Panc1 (cell line): ENCODE measurements at regions not wholly inside any gene's neighbourhood (a gene's known extent, or its start where the extent isn't known, plus 50 kb on each side); places are given as distances from the start of the nearest gene placed in this dataset.

Source experiments
- ATAC-seq: fragments of 200-7000 bp; cut with Tn5 transposase; 2 replicates; pipeline ENCODE4 v1.9.1; 2020; ENCODE audit warnings: mild to moderate bottlenecking, moderate library complexity
- BruUV-seq: library from RNA; stranded (reverse); fragments of 400-500 nt; replicated peaks from 2 replicates; lab custom pipeline; 2021; lab: Mats Ljungman, UMichigan
- CTCF ChIA-PET: fragments of 300-600 bp; sonication (Branson Sonifier 250); formaldehyde crosslinking; loops from one replicate; lab custom pipeline; 2022; ENCODE audit warnings: antibody characterized with exemption; lab: Charles Lee
- POLR2A ChIA-PET: fragments of 300-600 bp; sonication (Branson Sonifier 250); formaldehyde crosslinking; loops from one replicate; lab custom pipeline; 2022; ENCODE audit warnings: antibody characterized with exemption; lab: Charles Lee
- DNase-seq: peaks from one replicate; pipeline ENCODE4 v3.0.0-alpha.2; 2010; ENCODE audit warnings: low read depth, low spot score
- H3K27ac ChIP-seq: 2 replicates; pipeline ENCODE4 v1.5.1; 2011; ENCODE audit warnings: mild to moderate bottlenecking, low read length, inconsistent platforms
- H3K27me3 ChIP-seq: fragments of 200-500 bp; sonication (Bioruptor generic); 2 replicates; pipeline ENCODE4 v1.6.0; 2014; ENCODE audit warnings: low read length, inconsistent platforms; ENCODE audit not compliant: control insufficient read depth, insufficient read depth
- H3K36me3 ChIP-seq: fragments of 200-500 bp; sonication (Bioruptor generic); 2 replicates; pipeline ENCODE4 v1.5.1; 2014; ENCODE audit warnings: inconsistent platforms, mild to moderate bottlenecking, low read length, moderate library complexity; ENCODE audit not compliant: control insufficient read depth, insufficient read depth
- H3K4me1 ChIP-seq: 2 replicates; pipeline ENCODE4 v1.5.1; 2011; ENCODE audit warnings: inconsistent platforms, mild to moderate bottlenecking, low read length, moderate library complexity; ENCODE audit not compliant: control insufficient read depth, insufficient read depth
- H3K4me3 ChIP-seq, 2 experiments: 2 replicates each; pipeline ENCODE4 v1.5.1; 2011 to 2012; ENCODE audit warnings: low read depth in 2 of 2, low read length in 2 of 2, mild to moderate bottlenecking in 2 of 2, inconsistent platforms in 1 of 2, moderate library complexity in 1 of 2
- H3K9me3 ChIP-seq: fragments of 200-500 bp; sonication (Bioruptor generic); 2 replicates; pipeline ENCODE4 v1.5.1; 2014; ENCODE audit warnings: low read depth, mild to moderate bottlenecking, inconsistent platforms, low read length, moderate library complexity; ENCODE audit not compliant: control insufficient read depth, insufficient read depth
- POLR2AphosphoS5 ChIP-seq: IDR thresholded peaks from 2 replicates; pipeline ENCODE4 v1.6.1; 2012; ENCODE audit warnings: mild to moderate bottlenecking, low read depth, low read length, moderate library complexity
- SIN3A ChIP-seq: IDR thresholded peaks from 2 replicates; pipeline ENCODE4 v1.6.1; 2012; ENCODE audit warnings: low read depth, mild to moderate bottlenecking, low read length, moderate library complexity, borderline replicate concordance; ENCODE audit not compliant: insufficient read depth
- TCF7L2 ChIP-seq: IDR thresholded peaks from 2 replicates; pipeline ENCODE4 v1.6.1; 2011; ENCODE audit warnings: mild to moderate bottlenecking, low read depth, low read length, inconsistent platforms
- in situ Hi-C: cut with HindIII; loops from 2 replicates; pipeline ENCODE4 v1.10.0; 2016; ENCODE audit warnings: low sequenced_read_pairs, low pct_unique_long_range_greater_than_20kb
- intact Hi-C: fragments of 100-400 bp; cut with micrococcal nuclease; formaldehyde crosslinking; loops from one replicate; pipeline ENCODE4 v1.10.0; 2022; ENCODE audit not compliant: unreplicated experiment
- TF ChIP-seq, protein P1 (sequence below): fragments of 450-650 bp; IDR thresholded peaks from 2 replicates; pipeline ENCODE4 v1.5.1; 2017; ENCODE audit warnings: mild to moderate bottlenecking
- TF ChIP-seq, protein P2 (sequence below), 2 experiments: IDR thresholded peaks; 2 replicates each; pipeline ENCODE4 v1.6.1; 2011 to 2012; ENCODE audit warnings: low read depth in 2 of 2, control low read depth in 1 of 2, low read length in 1 of 2, mild to moderate bottlenecking in 1 of 2, moderate library complexity in 1 of 2; ENCODE audit not compliant: insufficient read depth in 1 of 2

GRCh38 chr18:53911200-53911599, 313.3 kb downstream of the MBD2 start:
- no peaks in the 10 kb centered on the region for H3K4me1 ChIP-seq
- POLR2A ChIA-PET = no interaction called here
- in situ Hi-C loops = no loop called here

GRCh38 chr18:53909668-53910067, 314.8 kb downstream of the MBD2 start:
- H3K36me3 ChIP-seq = no peaks in the 10 kb centered on the region
- no TSS peak for BruUV-seq
- CTCF ChIA-PET = no interaction called here
- H3K4me1 ChIP-seq = no peaks in the 10 kb centered on the region
- ATAC-seq (no peak), DNase-seq (no peak)
- no peaks in the 10 kb centered on the region for H3K9me3 ChIP-seq
- H3K4me3 ChIP-seq = no peak overlapping the region
- in situ Hi-C loops = no loop called here
- no peaks in the 10 kb centered on the region for H3K27me3 ChIP-seq
- TF ChIP-seq, protein P1, sequence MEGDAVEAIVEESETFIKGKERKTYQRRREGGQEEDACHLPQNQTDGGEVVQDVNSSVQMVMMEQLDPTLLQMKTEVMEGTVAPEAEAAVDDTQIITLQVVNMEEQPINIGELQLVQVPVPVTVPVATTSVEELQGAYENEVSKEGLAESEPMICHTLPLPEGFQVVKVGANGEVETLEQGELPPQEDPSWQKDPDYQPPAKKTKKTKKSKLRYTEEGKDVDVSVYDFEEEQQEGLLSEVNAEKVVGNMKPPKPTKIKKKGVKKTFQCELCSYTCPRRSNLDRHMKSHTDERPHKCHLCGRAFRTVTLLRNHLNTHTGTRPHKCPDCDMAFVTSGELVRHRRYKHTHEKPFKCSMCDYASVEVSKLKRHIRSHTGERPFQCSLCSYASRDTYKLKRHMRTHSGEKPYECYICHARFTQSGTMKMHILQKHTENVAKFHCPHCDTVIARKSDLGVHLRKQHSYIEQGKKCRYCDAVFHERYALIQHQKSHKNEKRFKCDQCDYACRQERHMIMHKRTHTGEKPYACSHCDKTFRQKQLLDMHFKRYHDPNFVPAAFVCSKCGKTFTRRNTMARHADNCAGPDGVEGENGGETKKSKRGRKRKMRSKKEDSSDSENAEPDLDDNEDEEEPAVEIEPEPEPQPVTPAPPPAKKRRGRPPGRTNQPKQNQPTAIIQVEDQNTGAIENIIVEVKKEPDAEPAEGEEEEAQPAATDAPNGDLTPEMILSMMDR = peak; percentile 16; the same call in 1 of the 2 replicates
- TF ChIP-seq TCF7L2 = no peak
- POLR2A ChIA-PET = no interaction called here
- intact Hi-C loops = loop anchor here (10.0 kb wide), 1 partner anchor 205 kb away; no protein-coding TSS in a partner anchor
- H3K27ac ChIP-seq = no peak overlapping the region

More at GRCh38 chr18:53911200-53911599, 313.3 kb downstream of the MBD2 start:
- H3K9me3 ChIP-seq = no peaks in the 10 kb centered on the region
- intact Hi-C loops = loop anchor here (10.0 kb wide), 1 partner anchor 204 kb away; no protein-coding TSS in a partner anchor
- no peak overlapping the region for H3K27ac ChIP-seq
- CTCF ChIA-PET = no interaction called here
- TF ChIP-seq SIN3A = no peak
- TF ChIP-seq TCF7L2 = no peak
- TF ChIP-seq, protein P2, sequence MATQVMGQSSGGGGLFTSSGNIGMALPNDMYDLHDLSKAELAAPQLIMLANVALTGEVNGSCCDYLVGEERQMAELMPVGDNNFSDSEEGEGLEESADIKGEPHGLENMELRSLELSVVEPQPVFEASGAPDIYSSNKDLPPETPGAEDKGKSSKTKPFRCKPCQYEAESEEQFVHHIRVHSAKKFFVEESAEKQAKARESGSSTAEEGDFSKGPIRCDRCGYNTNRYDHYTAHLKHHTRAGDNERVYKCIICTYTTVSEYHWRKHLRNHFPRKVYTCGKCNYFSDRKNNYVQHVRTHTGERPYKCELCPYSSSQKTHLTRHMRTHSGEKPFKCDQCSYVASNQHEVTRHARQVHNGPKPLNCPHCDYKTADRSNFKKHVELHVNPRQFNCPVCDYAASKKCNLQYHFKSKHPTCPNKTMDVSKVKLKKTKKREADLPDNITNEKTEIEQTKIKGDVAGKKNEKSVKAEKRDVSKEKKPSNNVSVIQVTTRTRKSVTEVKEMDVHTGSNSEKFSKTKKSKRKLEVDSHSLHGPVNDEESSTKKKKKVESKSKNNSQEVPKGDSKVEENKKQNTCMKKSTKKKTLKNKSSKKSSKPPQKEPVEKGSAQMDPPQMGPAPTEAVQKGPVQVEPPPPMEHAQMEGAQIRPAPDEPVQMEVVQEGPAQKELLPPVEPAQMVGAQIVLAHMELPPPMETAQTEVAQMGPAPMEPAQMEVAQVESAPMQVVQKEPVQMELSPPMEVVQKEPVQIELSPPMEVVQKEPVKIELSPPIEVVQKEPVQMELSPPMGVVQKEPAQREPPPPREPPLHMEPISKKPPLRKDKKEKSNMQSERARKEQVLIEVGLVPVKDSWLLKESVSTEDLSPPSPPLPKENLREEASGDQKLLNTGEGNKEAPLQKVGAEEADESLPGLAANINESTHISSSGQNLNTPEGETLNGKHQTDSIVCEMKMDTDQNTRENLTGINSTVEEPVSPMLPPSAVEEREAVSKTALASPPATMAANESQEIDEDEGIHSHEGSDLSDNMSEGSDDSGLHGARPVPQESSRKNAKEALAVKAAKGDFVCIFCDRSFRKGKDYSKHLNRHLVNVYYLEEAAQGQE (IDR thresholded peaks at IDR 0.05; ENCODE audit: insufficient read depth in 1 of 2, low read depth in 2 of 2, low read length in 1 of 2) = no peak
- TF ChIP-seq POLR2AphosphoS5 = no peak
- ATAC-seq (no peak), DNase-seq (no peak)
- H3K36me3 ChIP-seq = no peaks in the 10 kb centered on the region
- H3K4me3 ChIP-seq = no peak overlapping the region
- BruUV-seq = no TSS peak
- H3K27me3 ChIP-seq = no peaks in the 10 kb centered on the region

GRCh38 chr18:53907921-53908320, 316.5 kb downstream of the MBD2 start:
- in situ Hi-C loops = no loop called here

More at GRCh38 chr18:53907921-53908320, 316.5 kb downstream of the MBD2 start:
- ATAC-seq (no peak), DNase-seq (no peak)
- Histone ChIP-seq H3K9me3 (no peaks in the 10 kb centered on the region), H3K4me1 (no peaks in the 10 kb centered on the region), H3K27ac (no peak overlapping the region), H3K36me3 (no peaks in the 10 kb centered on the region), H3K27me3 (no peaks in the 10 kb centered on the region), H3K4me3 (no peak overlapping the region)
- intact Hi-C loops = no loop called here
- no TSS peak for BruUV-seq
- ChIA-PET CTCF (no interaction called here), POLR2A (no interaction called here)
- TF ChIP-seq POLR2AphosphoS5 (no peak), TCF7L2 (no peak), SIN3A (no peak)
- TF ChIP-seq, protein P1 = no peak
- TF ChIP-seq, protein P2 (IDR thresholded peaks at IDR 0.05; ENCODE audit: insufficient read depth in 1 of 2, low read depth in 2 of 2, low read length in 1 of 2) = no peak
